Spinal cord (tissue), 9 donors: ENCODE measurements at regions not wholly inside any gene's neighbourhood (a gene's known extent, or its start where the extent isn't known, plus 50 kb on each side); places are given as distances from the start of the nearest gene placed in this dataset.

Source experiments
- DNase-seq, 6 donors: peaks; one replicate each; pipeline versions ENCODE4 v3.0.0 to v3.0.0-alpha.2; 2013 to 2015; ENCODE audit warnings: low spot score in 6 of 6, low read depth in 4 of 6
- H3K27ac ChIP-seq: one replicate; pipeline ENCODE4 v1.5.1; 2013; ENCODE audit warnings: low read depth, low read length, control low read depth
- H3K27me3 ChIP-seq: one replicate; pipeline ENCODE4 v1.6.1; 2013; ENCODE audit warnings: low read length; ENCODE audit not compliant: control insufficient read depth, insufficient read depth
- H3K36me3 ChIP-seq: one replicate; pipeline ENCODE4 v1.6.1; 2013; ENCODE audit warnings: low read length; ENCODE audit not compliant: control insufficient read depth, insufficient read depth
- H3K4me1 ChIP-seq: one replicate; pipeline ENCODE4 v1.6.1; 2013; ENCODE audit warnings: low read length; ENCODE audit not compliant: control insufficient read depth, insufficient read depth
- H3K4me3 ChIP-seq: one replicate; pipeline ENCODE4 v1.5.1; 2013; ENCODE audit warnings: low read depth, low read length, control low read depth
- H3K9me3 ChIP-seq: one replicate; pipeline ENCODE4 v1.6.1; 2013; ENCODE audit warnings: low read length; ENCODE audit not compliant: control insufficient read depth, insufficient read depth
- WGBS: methylation state at CpG from one replicate; pipeline ENCODE4 v1.1.5; 2013; ENCODE audit warnings: missing lambda C conversion rate; ENCODE audit not compliant: insufficient coverage; 5-methylcytosine and 5-hydroxymethylcytosine counted together
- donor health status: healthy.

DNA sequence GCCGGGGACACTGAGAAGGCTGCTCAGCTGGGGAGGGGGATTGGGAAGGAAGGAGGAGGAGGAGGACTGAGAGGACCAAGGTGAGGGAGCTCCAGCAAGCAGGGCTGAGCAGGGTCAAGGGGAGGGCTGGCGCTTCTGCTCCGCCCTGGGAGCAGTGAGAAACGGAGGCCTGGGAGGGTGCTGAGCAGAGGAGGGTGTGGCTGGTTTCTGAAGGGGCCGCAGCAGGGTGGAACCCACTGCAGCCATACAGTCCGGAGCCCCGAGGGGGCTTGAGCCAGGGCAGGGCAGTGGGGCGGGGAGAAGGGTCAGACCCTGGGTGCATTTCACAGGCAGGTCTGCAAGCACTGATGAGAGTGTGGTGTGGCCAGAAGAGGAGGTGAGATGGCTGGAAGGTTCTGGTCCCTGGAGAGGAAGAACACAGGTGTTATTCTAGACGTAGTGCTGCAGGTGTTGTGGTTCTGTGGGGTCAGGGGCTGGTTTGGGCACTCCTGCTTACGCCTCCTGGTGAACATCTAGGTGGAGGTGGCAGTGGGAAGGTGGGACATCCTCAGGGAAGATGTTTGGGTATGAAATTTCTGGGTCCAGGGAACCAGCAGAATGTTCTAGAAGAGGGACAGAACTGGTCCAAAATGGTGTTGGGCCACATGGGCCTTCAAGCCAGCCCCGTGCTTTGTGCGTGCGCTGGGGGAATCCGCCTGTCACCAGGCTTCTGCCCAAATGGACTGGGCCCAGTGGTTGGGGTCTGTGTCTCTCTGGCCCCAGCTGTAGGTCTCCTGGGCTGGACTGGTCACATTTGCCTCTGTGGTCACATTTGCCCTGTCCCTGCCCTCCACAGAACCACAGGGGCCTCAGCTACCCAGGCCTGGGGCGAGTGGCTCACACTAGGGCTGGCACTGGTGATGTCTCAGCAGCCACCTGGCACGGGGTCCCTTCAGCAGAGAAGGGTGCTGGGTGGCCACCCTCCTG is 714.7 kb downstream of the BRD1 start:
- Histone ChIP-seq H3K36me3 (no peaks in the 10 kb centered on the region), H3K27ac (no peak overlapping the region), H3K4me3 (no peak overlapping the region), H3K9me3 (no peaks in the 10 kb centered on the region), H3K4me1 (peaks cover 21% of the 10 kb centered on the region), H3K27me3 (peaks cover 10% of the 10 kb centered on the region)
- WGBS = 94% methylated on average over 16 of the region's 16 CpGs
- no peak for DNase-seq

DNA sequence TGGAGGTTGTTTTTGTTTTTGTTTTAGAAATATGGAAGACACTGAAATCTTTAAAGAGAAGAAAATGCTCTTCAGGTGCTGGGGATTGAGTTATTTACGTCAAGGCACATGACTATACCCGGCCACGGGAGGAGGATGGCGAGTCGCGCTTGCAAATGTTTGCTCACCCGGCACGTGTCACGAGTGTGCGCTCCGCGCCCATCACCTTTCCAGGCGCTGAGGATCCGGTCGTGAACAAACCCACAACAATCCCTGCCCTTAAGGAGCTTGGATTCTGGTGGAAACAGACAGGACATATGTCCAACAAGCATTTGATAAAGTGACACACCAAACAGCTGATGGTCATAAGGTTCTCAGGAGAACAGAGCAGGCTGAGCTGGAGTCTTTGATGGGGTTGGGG is 715.5 kb downstream of the BRD1 start:
- peaks cover 16% of the 10 kb centered on the region for H3K4me1 ChIP-seq
- H3K4me3 ChIP-seq = no peak overlapping the region
- WGBS = 93% methylated on average over 15 of the region's 15 CpGs
- H3K27ac ChIP-seq = no peak overlapping the region
- peaks cover 10% of the 10 kb centered on the region for H3K27me3 ChIP-seq
- H3K9me3 ChIP-seq = no peaks in the 10 kb centered on the region
- DNase-seq = no peak
- H3K36me3 ChIP-seq = no peaks in the 10 kb centered on the region

DNA sequence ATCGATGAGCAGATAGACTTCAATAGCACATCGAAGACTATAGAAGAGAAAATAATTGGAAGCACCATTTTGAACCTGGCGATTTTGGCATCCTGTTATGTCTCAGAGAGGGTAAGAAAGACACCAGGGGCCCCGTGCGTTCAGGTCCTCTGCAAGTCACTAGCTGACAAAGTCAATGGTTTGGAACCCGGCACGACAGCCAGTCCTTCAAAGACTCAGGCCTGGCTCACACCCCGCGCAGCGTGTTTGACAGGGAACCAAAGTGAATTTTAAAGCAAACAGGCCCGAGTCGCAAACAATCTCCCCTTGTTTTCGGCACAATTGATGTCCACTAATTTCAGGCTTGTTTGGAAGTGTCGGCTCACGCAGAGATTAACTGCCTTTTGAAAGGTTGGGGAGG is 716.6 kb downstream of the BRD1 start:
- Histone ChIP-seq H3K4me1 (peaks cover 23% of the 10 kb centered on the region), H3K27ac (no peak overlapping the region), H3K36me3 (no peaks in the 10 kb centered on the region), H3K4me3 (no peak overlapping the region), H3K9me3 (no peaks in the 10 kb centered on the region), H3K27me3 (peaks cover 10% of the 10 kb centered on the region)
- DNase-seq = peak in 1 of 6 donors; percentile 7
- 33% methylated on average over 14 of the region's 15 CpGs for WGBS

DNA sequence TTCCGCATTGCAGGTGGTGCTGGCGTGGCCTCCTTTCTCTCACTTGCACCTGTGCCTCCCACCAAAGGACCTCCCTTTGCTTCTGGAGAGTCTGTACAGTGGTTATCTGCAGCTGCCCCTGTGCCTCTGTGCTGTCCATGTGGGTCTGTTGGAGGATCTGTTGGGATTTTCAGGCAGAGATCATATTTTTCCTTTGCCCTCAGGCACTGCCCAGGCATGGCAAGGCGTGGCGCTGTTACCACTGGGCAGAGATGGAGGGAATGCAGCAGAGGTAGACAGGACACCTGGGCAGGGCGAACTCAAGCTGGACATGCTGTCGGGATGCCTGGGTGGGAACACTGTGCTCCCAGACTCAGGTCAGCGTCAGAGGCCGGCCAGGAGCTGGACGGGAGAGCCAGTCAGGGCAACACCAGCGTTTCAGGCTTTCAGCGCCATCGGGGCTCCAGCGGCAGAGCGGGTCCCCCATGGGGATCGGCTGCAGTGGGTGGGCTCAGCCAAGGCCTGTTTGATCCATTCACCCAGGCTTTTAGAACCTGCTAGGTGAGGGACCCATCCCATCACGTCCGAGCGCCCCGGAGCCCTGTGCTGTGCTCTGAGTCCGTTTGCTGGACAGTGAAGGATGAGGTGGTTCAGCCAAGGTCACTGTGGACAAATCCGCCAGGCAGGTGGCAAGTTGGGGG is 718.9 kb downstream of the BRD1 start:
- H3K4me1 ChIP-seq = peaks cover 24% of the 10 kb centered on the region
- 90% methylated on average over 13 of the region's 21 CpGs for WGBS
- no peaks in the 10 kb centered on the region for H3K36me3 ChIP-seq
- H3K4me3 ChIP-seq = no peak overlapping the region
- peaks cover 10% of the 10 kb centered on the region for H3K27me3 ChIP-seq
- H3K9me3 ChIP-seq = no peaks in the 10 kb centered on the region
- DNase-seq = no peak
- H3K27ac ChIP-seq = no peak overlapping the region

DNA sequence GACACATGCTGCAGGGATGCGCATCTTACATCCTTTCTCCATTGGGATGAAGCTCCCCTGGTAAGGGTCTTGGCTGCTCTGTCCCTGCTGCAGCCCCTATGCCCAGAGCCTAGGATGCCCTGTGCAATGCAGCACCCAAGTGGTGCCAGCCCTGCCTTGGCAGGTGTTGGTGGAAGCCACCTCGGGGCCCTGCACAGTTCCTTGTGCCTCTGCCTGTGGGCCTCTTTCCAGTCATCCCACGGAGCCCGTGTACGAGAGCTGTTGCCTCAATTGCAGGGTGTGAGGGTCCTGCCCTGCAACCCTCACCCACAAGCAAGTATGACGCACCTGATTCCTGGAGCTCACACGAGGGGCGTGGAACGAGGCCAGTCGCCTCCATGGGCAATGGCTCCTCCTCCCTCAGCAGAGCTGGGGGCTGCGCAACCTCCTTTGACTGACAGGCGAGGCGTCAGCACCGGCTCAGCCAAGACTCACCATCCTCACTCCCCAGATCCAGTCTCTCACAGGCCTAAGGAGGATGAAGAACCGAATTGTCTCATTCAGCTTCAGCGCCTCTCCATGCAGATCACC is 719.6 kb downstream of the BRD1 start:
- H3K4me1 ChIP-seq = peaks cover 30% of the 10 kb centered on the region
- H3K36me3 ChIP-seq = no peaks in the 10 kb centered on the region
- H3K4me3 ChIP-seq = no peak overlapping the region
- no peak for DNase-seq
- no peaks in the 10 kb centered on the region for H3K9me3 ChIP-seq
- peaks cover 10% of the 10 kb centered on the region for H3K27me3 ChIP-seq
- H3K27ac ChIP-seq = no peak overlapping the region
- 93% methylated on average over 16 of the region's 16 CpGs for WGBS

DNA sequence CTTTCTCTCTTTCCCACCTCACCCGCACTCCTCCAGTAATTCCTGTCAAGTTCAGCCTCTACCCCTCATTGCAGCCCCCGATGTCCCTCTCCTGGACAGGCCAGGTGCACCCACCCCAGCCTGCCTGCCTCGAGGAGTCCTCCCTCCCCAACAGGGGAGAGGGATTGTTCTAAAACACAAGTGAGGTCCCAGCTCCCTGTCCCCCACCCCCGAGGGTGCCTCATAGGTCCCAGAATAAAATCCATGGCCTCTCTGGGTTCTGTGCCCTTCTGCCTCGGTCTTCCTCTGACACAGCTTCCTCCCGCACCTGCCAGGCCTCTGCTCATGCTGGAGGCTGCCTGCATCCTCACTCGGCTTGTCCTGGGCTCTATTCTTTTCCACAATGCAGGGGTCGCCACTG is 720.1 kb downstream of the BRD1 start:
- DNase-seq = no peak
- 87% methylated on average over 6 of the region's 8 CpGs for WGBS
- Histone ChIP-seq H3K9me3 (no peaks in the 10 kb centered on the region), H3K27ac (no peak overlapping the region), H3K36me3 (no peaks in the 10 kb centered on the region), H3K27me3 (peaks cover 10% of the 10 kb centered on the region), H3K4me1 (peaks cover 30% of the 10 kb centered on the region), H3K4me3 (no peak overlapping the region)

DNA sequence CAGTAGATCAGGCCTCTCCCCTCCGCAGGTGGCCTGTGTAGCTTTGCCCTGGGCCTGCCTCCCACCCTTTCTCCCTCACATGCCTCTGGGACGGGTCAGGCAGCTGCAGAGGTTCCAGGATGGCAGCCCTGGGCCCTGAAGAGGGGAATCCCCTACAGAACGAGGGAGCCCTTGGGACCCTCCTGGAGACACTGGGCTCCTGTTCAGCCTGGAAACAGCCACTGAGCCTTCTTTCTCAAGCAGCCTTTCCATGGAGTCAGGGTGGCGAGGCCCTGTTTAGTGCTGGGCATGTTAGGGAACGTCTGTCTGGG is 720.9 kb downstream of the BRD1 start:
- Histone ChIP-seq H3K4me3 (no peak overlapping the region), H3K27ac (no peak overlapping the region), H3K9me3 (no peaks in the 10 kb centered on the region), H3K27me3 (peaks cover 10% of the 10 kb centered on the region), H3K4me1 (peaks cover 32% of the 10 kb centered on the region), H3K36me3 (no peaks in the 10 kb centered on the region)
- DNase-seq = no peak
- 83% methylated on average over 3 of the region's 5 CpGs for WGBS

DNA sequence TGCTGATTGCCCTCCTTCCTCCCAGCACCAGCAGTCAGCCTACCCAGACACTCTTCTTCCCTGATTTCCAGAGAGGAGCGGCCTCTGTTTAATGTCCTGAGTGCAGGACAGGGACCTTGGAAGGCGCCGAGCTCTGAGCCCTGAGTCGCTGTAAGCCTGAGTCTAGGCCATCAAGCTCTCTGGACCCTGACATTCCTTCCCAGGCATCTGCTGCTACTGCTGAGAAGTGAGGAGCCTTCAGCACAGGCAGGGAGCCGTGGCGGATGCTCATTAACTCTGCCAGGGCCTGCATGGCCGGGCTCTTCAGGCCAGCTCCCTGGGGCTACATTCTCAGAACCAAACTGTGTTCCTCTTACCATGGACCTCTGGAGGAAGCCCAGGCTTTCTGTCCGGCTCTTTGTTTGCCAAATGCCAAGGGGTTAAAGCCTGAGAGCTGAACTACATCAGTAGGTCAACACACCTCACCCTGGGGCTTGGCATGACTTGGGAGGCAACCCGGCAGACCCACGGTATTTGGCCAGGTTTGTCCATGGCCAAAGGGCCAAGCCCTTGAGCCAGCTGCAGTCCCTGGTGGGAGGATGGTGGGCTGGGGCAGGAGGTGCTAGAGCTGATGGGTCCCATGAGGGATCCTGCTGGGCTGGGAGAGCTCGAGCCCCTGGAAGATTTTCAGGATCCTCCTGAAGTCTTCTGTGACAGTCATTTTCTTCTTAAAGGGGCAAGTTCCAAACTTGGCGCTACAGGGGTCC is 721.4 kb downstream of the BRD1 start:
- no peaks in the 10 kb centered on the region for H3K36me3 ChIP-seq
- no peak overlapping the region for H3K27ac ChIP-seq
- whole genome bisulfite sequencing = 71% methylated on average over 12 of the region's 12 CpGs

DNA sequence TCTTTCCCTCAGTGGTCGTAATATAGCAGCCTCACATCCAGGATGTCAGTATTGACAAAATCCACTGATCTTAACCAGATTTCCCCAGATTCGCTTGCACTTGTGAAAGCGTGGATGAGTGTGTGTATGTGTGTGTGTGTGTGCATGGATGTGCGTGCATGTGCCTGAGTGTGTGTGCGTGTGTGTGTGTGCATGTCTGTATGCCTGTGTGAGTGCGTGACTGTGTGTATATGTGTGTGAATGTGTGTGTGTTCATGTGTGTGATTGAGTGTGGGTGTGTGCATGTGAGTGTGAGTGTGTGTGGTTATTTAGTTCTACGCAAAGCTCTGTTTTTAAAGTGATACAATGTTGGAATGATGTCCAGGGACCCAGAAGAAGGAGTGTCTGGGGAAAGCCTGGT is 723.2 kb downstream of the BRD1 start:
- H3K36me3 ChIP-seq = no peaks in the 10 kb centered on the region
- 95% methylated on average over 5 of the region's 7 CpGs for WGBS
- no peak overlapping the region for H3K27ac ChIP-seq
- DNase-seq = no peak
- H3K4me1 ChIP-seq = peaks cover 44% of the 10 kb centered on the region
- peaks cover 7% of the 10 kb centered on the region for H3K27me3 ChIP-seq
- no peaks in the 10 kb centered on the region for H3K9me3 ChIP-seq
- H3K4me3 ChIP-seq = no peak overlapping the region

More for the DNA sequence above, 721.4 kb downstream of the BRD1 start:
- no peak overlapping the region for H3K4me3 ChIP-seq
- no peaks in the 10 kb centered on the region for H3K9me3 ChIP-seq
- peak in 1 of 6 donors; percentile 61 for DNase-seq
- peaks cover 10% of the 10 kb centered on the region for H3K27me3 ChIP-seq
- peaks cover 37% of the 10 kb centered on the region for H3K4me1 ChIP-seq
